ENCODE measurements at regions not wholly inside any gene's neighbourhood (a gene's known extent, or its start where the extent isn't known, plus 50 kb on each side); places are given as distances from the start of the nearest gene placed in this dataset.

- Histone ChIP-seq H3K4me3 (ENCODE audit: insufficient read depth, low read length) (no peak overlapping the region), H3K79me2 (ENCODE audit: insufficient read depth, low read length) (no peaks in the 10 kb centered on the region), H3K27ac (ENCODE audit: low read depth, low read length) (no peak overlapping the region), H3K27me3 (ENCODE audit: insufficient read depth, low read length) (no peaks in the 10 kb centered on the region), H3K9me3 (ENCODE audit: low read depth, low read length) (peaks cover 2% of the 10 kb centered on the region), H4K20me1 (ENCODE audit: insufficient read depth, low read length) (no peaks in the 10 kb centered on the region), H2AFZ (ENCODE audit: low read length) (no peak overlapping the region), H3K36me3 (ENCODE audit: insufficient read depth, low read length) (no peaks in the 10 kb centered on the region), H3K4me1 (ENCODE audit: insufficient read depth, low read length) (no peaks in the 10 kb centered on the region), H3K4me2 (ENCODE audit: insufficient read depth, low read length) (no peak overlapping the region)
- peak; percentile 48 for DNase-seq (ENCODE audit: insufficient read length, low spot score, missing footprints)
- TF ChIP-seq CTCF (IDR thresholded peaks at IDR 0.05; ENCODE audit: extremely low read depth, low read depth, low read length), result no peak
These were observed 126.7 kb upstream of the B3GAT1 start for GRCh38 chr11:134538742-134539141.

DNA sequence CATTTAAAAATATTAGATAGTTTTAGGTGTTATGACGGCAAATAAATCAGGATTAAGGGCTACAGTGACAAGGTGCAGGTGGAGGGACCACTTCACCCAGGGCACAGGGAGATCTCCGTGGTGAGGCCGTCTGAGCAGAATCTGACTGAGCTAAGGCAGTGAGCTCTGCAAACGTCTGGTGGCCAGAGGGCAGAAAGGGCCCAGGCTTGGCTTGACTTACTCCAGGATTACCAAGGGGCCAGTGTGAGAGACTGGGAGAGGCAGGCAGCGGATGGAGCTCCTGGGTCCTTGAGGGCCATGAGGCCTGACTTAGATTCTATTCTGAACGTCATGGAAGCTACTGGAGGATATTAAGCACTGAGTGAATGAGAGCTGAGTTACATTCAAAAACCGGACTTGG, 125.9 kb upstream of the B3GAT1 start:
- H3K4me1 ChIP-seq (ENCODE audit: insufficient read depth, low read length), result no peaks in the 10 kb centered on the region
- no peak overlapping the region for H3K4me3 ChIP-seq (ENCODE audit: insufficient read depth, low read length)
- no peaks in the 10 kb centered on the region for H3K36me3 ChIP-seq (ENCODE audit: insufficient read depth, low read length)
- DNase-seq (ENCODE audit: insufficient read length, low spot score, missing footprints), result no peak
- peaks cover 2% of the 10 kb centered on the region for H3K9me3 ChIP-seq (ENCODE audit: low read depth, low read length)
- H4K20me1 ChIP-seq (ENCODE audit: insufficient read depth, low read length), result no peaks in the 10 kb centered on the region
- no peak overlapping the region for H2AFZ ChIP-seq (ENCODE audit: low read length)
- no peak overlapping the region for H3K4me2 ChIP-seq (ENCODE audit: insufficient read depth, low read length)
- H3K27ac ChIP-seq (ENCODE audit: low read depth, low read length), result no peak overlapping the region
- no peaks in the 10 kb centered on the region for H3K79me2 ChIP-seq (ENCODE audit: insufficient read depth, low read length)
- TF ChIP-seq CTCF (IDR thresholded peaks at IDR 0.05; ENCODE audit: extremely low read depth, low read depth, low read length), result no peak
- no peaks in the 10 kb centered on the region for H3K27me3 ChIP-seq (ENCODE audit: insufficient read depth, low read length)

DNA sequence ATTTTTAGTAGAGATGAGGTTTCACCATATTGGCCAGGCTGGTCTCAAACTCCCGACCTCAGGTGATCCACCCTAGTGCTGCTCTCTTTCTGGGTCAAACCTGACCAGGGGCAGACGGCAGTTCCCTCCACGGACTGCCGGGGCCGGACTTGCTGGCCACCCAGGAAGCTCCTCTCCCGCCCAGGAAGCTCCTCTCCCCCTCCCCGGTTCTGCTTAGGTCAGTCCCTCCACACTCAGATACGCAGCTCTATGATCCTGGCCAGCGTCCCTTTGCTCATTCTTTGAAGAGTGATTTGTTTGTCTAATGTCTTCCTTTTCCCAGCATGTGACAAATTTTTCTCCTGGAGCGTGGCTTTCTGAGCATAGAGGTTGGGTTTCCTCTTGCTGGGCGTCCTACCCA, 125.3 kb upstream of the B3GAT1 start:
- DNase-seq (ENCODE audit: insufficient read length, low spot score, missing footprints), result peak; percentile 27
- Histone ChIP-seq H3K4me3 (ENCODE audit: insufficient read depth, low read length) (no peak overlapping the region), H4K20me1 (ENCODE audit: insufficient read depth, low read length) (no peaks in the 10 kb centered on the region), H3K27ac (ENCODE audit: low read depth, low read length) (no peak overlapping the region), H3K27me3 (ENCODE audit: insufficient read depth, low read length) (no peaks in the 10 kb centered on the region), H3K4me2 (ENCODE audit: insufficient read depth, low read length) (no peak overlapping the region), H3K36me3 (ENCODE audit: insufficient read depth, low read length) (no peaks in the 10 kb centered on the region), H3K4me1 (ENCODE audit: insufficient read depth, low read length) (no peaks in the 10 kb centered on the region), H2AFZ (ENCODE audit: low read length) (no peak overlapping the region), H3K9me3 (ENCODE audit: low read depth, low read length) (peaks cover 2% of the 10 kb centered on the region), H3K79me2 (ENCODE audit: insufficient read depth, low read length) (no peaks in the 10 kb centered on the region)
- no peak for TF ChIP-seq CTCF (IDR thresholded peaks at IDR 0.05; ENCODE audit: extremely low read depth, low read depth, low read length)

GRCh38 chr11:134536677-134537076, 124.6 kb upstream of the B3GAT1 start:
- H3K4me1 ChIP-seq (ENCODE audit: insufficient read depth, low read length), result no peaks in the 10 kb centered on the region
- H3K27ac ChIP-seq (ENCODE audit: low read depth, low read length), result no peak overlapping the region
- no peak for TF ChIP-seq CTCF (IDR thresholded peaks at IDR 0.05; ENCODE audit: extremely low read depth, low read depth, low read length)
- no peak overlapping the region for H3K4me2 ChIP-seq (ENCODE audit: insufficient read depth, low read length)
- H3K4me3 ChIP-seq (ENCODE audit: insufficient read depth, low read length), result no peak overlapping the region
- H3K9me3 ChIP-seq (ENCODE audit: low read depth, low read length), result peaks cover 2% of the 10 kb centered on the region
- no peaks in the 10 kb centered on the region for H3K79me2 ChIP-seq (ENCODE audit: insufficient read depth, low read length)
- no peaks in the 10 kb centered on the region for H3K36me3 ChIP-seq (ENCODE audit: insufficient read depth, low read length)
- DNase-seq (ENCODE audit: insufficient read length, low spot score, missing footprints), result no peak
- no peak overlapping the region for H2AFZ ChIP-seq (ENCODE audit: low read length)
- no peaks in the 10 kb centered on the region for H3K27me3 ChIP-seq (ENCODE audit: insufficient read depth, low read length)
- no peaks in the 10 kb centered on the region for H4K20me1 ChIP-seq (ENCODE audit: insufficient read depth, low read length)

All from osteoblast (primary cell).